MM.1S (cell line): ENCODE measurements at regions not wholly inside any gene's neighbourhood (a gene's known extent, or its start where the extent isn't known, plus 50 kb on each side); places are given as distances from the start of the nearest gene placed in this dataset.

Experiments used
- EZH2 ChIP-seq: fragments of 300-600 bp; sonication (generic); optimal IDR thresholded peaks from 2 replicates; pipeline ENCODE3; 2017; ENCODE audit warnings: low read depth, mild to moderate bottlenecking, antibody characterized with exemption, low read length, mixed read lengths
- TF ChIP-seq, protein P1 (sequence below): fragments of 300-600 bp; sonication (generic); IDR thresholded peaks from 2 replicates; pipeline ENCODE4 v1.5.1; 2016; ENCODE audit warnings: antibody characterized with exemption, low read length, mixed read lengths

DNA sequence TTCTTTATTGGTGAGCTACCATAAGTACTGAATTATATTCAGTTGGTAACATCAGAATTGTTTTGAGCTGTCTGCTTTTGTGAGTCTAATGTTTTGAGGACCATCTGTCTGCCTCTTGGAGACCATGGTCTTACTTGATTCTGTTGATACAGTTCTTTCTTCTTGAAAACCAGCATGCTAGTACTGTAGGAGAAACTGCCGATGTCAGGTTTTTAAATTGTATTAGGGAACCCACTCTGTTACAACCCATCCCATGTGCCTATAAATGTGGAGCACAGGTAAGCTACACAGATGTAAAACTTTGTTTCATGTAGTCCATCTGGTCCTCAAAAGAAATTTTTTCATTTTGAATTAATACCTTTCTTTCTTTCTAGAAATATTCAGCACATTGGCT is 103.4 kb upstream of the DMRTA1 start:
- TF ChIP-seq, protein P1, sequence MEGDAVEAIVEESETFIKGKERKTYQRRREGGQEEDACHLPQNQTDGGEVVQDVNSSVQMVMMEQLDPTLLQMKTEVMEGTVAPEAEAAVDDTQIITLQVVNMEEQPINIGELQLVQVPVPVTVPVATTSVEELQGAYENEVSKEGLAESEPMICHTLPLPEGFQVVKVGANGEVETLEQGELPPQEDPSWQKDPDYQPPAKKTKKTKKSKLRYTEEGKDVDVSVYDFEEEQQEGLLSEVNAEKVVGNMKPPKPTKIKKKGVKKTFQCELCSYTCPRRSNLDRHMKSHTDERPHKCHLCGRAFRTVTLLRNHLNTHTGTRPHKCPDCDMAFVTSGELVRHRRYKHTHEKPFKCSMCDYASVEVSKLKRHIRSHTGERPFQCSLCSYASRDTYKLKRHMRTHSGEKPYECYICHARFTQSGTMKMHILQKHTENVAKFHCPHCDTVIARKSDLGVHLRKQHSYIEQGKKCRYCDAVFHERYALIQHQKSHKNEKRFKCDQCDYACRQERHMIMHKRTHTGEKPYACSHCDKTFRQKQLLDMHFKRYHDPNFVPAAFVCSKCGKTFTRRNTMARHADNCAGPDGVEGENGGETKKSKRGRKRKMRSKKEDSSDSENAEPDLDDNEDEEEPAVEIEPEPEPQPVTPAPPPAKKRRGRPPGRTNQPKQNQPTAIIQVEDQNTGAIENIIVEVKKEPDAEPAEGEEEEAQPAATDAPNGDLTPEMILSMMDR: no peak
- TF ChIP-seq EZH2: no peak
